ENCODE measurements at regions not wholly inside any gene's neighbourhood (a gene's known extent, or its start where the extent isn't known, plus 50 kb on each side); places are given as distances from the start of the nearest gene placed in this dataset.
A peak's percentile ranks its signal among the peaks of the same experiment; 100 is the strongest.

- no peak for TF ChIP-seq CBX8 (IDR thresholded peaks at IDR 0.05; ENCODE audit: borderline replicate concordance, low read depth, low read length)
- no peak for TF ChIP-seq CTCF (IDR thresholded peaks at IDR 0.05; ENCODE audit: control extremely low read depth in 1 of 3, insufficient read depth in 1 of 3, low read depth in 1 of 3, low read length in 3 of 3)
- TF ChIP-seq TCF12 (IDR thresholded peaks at IDR 0.05; ENCODE audit: low read depth, low read length), result 0 out of 2 replicates have a peak, but pooled peaks have one; percentile 32
- no peak for TF ChIP-seq EZH2 (IDR thresholded peaks at IDR 0.05; ENCODE audit: low read depth, low read length, severe bottlenecking)
- no peak for TF ChIP-seq POLR2A (IDR thresholded peaks at IDR 0.05; ENCODE audit: control extremely low read depth in 1 of 2, low read depth in 2 of 2, low read length in 2 of 2)
- no peak for TF ChIP-seq HDAC2 (IDR thresholded peaks at IDR 0.05; ENCODE audit: borderline replicate concordance in 1 of 2, low read depth in 2 of 2, low read length in 2 of 2)
- TF ChIP-seq MAX (IDR thresholded peaks at IDR 0.05), result no peak
These were observed 510.8 kb downstream of the TMTC2 start for GRCh38 chr12:83197483-83197914.

Measured in H1 (cell line).